Kidney glomerular epithelial cell (primary cell): ENCODE measurements at regions not wholly inside any gene's neighbourhood (a gene's known extent, or its start where the extent isn't known, plus 50 kb on each side); places are given as distances from the start of the nearest gene placed in this dataset.
"Not testable (repeated sequence)": the region's sequence is repeated elsewhere in the genome, so short reads cannot be mapped to it uniquely, and the experiment has no call there.

Experiments used
- DNase-seq: peaks from one replicate; lab custom pipeline; 2025; lab: John Stamatoyannopoulos, UW

DNA sequence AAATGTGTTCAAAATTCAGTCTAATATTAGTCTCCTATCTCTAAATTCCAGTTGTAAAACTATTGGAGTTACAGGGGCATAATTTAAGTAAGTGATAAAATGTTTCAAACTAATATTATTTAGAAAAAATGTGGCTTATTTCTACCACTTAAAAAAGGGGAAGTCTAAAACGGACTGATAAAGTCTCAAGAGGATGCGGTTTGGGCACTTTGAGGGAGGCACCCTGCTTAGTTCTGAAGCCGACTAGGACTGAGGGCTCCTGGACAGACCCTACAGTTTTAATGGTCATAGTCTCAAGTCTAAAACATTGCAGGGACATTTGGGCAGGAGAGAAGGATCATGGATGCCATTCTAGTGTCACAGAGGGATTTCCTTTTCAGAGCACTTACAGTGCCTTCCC is 566.3 kb downstream of the NR2F2 start:
- no peak for DNase-seq

GRCh38 chr15:96914081-96914480 is 583.6 kb downstream of the NR2F2 start:
- no peak for DNase-seq

- DNase-seq: no peak
Observed at GRCh38 chr15:96916750-96917149, 586.2 kb downstream of the NR2F2 start.

DNA sequence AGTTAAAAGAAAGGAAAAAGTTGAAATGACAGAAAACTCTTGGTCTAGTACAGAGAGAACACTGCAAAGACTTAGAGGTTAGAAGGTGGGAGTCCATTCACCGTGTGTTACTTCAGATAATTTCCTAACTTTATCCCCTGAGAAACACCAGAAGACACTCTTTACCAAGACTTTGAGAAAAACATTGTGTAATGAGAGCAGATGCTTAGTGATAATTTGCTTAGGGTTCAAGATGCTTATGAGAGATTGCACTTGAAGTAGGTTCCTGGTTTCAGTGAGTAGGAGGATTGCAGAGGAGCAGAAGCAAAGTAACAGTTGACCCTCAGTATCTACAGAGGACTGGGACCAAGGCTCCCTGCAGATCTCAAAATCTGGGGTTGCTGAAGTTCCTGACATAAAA is 594.1 kb downstream of the NR2F2 start:
- no peak for DNase-seq

DNA sequence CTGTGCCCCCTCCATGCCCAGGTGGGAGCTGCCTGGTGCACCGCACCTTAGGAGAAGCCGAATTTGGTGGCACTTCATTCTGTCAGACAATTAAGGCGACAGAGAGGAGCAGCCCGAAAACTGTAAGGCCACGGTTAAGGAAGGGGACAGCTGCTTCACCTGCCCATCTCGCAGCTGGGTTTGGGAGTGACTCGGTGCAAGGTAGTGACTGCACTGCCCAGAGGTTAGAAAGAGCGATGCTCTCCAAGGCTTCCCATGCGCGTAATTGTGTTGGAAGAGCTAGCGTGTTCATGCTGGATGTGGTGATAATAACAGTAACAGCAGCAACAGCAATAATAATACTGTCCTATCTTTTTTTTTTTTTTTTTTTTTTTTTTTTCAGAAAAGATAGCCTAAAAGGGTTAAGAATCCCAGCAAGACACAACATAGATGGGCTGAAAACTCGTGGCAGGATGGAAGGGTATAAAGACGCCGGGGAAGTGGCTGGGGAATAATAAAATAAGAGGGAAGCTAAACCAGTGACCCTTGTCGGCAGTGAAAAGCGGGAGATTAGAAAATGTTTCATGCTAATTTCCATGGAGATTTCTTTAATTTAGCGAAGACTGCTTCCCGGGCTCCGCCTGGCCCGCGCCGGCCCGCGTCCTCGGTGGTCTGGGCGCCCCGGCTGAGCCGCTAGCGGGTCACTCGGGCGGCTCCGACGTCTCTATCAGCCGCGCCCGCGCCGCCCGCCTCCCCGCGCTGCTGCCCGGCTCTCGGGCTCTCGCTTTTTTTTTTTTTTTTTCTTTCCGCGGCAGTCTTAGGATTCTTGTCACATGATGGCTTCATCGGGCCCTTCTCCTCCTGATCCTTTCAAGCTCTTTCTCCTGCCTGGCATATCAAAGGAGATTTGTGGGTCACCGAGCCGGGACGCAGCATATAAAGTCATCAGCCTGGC is 617.1 kb downstream of the NR2F2 start:
- peak; percentile 1 for DNase-seq

DNA sequence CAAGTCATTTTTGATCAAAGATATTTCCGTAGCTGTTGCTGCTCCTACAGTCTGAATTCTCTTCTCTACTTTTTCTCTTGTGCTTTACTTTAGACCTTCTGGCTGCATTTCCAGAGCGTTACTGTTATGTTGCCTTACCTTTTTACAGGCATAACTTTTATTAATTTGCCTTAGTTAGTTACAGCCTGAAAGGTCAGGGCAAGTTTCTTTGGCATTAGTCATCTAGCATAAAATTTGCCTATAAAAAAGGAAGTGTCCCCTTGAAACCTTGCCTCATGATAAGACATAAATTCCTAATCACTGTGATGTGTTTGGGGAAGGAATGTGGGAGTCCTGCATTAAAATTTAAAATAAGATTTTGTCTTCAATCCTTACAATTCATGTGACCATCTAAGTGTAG is 618.5 kb downstream of the NR2F2 start:
- no peak for DNase-seq

DNA sequence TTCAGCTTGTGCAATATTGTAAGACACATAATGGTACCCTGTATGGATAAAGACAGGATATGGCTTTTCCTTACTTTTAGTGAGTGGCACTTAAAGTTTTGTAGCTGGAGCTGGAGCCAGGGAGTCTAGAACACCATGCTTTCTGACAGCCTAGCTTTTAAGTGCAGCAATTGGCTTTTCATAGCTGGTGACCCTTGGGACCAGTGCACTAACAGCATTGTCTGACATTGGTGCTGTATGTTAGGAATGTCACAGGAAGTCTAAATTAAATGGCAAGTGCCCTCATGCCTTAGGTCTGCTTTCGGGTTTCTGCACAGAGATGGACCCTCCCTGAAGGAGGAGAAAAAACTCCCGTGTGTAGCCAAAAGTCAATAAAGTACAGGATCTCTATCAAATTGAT is 628.2 kb downstream of the NR2F2 start:
- no peak for DNase-seq

- no peak for DNase-seq
Observed at GRCh38 chr15:96959501-96959900, 629.0 kb downstream of the NR2F2 start.

GRCh38 chr15:96960711-96961480 is 630.4 kb downstream of the NR2F2 start:
- no peak for DNase-seq

GRCh38 chr15:96966554-96966953 is 636.1 kb downstream of the NR2F2 start:
- no peak for DNase-seq

- DNase-seq: no peak
Observed at GRCh38 chr15:96969732-96970710, 639.5 kb downstream of the NR2F2 start.

DNA sequence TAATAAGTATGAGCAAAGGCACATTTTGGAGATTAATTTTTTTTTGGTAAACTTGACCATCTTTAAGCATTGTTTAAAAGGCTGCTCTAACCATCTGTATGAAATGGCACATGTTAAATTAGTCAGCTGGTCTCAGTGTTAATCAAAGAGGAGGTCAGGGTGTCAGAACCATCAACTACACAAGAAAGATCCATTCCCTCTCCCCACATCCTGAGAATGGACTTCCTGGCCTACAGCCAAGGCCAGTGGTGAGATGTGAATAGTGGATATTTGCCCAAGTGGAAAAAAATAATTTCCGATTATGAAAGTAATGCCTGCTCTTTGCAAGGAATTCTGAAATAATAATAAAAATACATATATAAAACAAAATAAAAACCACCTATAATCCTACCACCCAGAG is 641.7 kb downstream of the NR2F2 start:
- no peak for DNase-seq

GRCh38 chr15:96974761-96975160 is 644.3 kb downstream of the NR2F2 start:
- DNase-seq: peak; percentile 45

- peak; percentile 11 for DNase-seq
Observed at GRCh38 chr15:96977886-96978285, 647.4 kb downstream of the NR2F2 start.

GRCh38 chr15:96978937-96979473 is 648.5 kb downstream of the NR2F2 start:
- no peak for DNase-seq

DNA sequence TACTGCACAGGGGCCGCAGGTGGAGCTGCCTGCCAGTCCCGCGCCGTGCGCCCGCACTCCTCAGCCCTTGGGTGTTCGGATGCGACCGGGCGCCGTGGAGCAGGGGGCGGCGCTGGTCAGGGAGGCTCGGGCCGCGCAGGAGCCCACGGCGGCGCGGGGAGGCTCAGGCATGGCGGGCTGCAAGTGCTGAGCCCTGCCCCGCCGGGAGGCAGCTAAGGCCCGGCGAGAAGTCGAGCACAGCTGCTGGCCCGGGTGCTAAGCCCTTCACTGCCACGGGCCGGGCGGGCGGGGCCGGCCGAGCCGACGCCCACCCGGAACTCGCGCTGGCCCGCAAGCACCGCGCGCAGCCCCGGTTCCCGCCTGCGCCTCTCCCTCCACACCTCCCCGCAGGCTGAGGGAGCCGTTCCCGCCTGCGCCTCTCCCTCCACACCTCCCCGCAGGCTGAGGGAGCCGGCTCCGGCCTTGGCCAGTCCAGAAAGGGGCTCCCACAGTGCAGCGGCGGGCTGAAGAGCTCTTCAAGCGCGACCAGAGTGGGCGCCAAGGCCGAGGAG is 653.7 kb downstream of the NR2F2 start:
- DNase-seq: not testable (repeated sequence)

DNA sequence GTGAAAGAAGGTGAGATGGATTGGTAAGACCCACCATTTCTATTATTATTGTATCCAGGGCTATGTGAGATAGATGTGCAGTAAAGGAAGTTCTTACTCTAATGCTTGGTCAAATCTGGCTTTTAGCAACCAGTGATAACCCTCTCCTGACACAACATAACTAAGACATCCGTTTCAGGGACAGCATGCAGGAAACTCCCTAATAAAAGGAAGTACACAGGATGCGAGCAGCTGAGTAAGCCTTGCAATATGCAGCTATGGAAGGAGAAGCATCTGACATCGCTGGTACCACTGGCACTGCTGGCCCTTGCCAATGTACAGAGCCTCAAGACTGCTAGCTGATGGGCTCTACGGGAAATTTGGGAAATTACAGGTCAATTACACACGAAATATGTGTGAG is 662.3 kb downstream of the NR2F2 start:
- DNase-seq: no peak

GRCh38 chr15:96997538-96997937 is 667.0 kb downstream of the NR2F2 start:
- no peak for DNase-seq

- peak; percentile 88 for DNase-seq
Observed at GRCh38 chr15:97009031-97009431, 678.5 kb downstream of the NR2F2 start.

DNA sequence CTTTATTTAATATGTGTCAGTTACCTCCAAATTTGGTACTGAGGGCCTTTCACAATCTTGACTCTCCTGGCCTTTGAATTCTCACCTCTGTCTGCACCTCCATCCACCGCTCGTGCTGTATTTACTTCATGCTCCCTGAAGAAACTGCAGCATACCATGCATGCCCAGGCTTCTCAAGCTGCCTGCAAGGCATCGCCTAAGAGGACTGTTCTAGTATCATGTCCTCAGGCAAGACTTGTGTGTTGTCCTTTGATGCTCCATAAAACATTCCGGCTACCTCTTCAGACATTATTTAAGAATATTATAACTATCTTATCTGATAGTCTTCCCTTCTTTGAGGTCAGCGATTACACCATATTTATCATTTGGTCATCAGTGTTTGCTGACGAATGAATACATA is 682.5 kb downstream of the NR2F2 start:
- DNase-seq: no peak

- DNase-seq: no peak
Observed at GRCh38 chr15:97013491-97013890, 683.0 kb downstream of the NR2F2 start.
